Stimulated activated CD8-positive, alpha-beta memory T cell treated with anti-CD3 and anti-CD28 coated beads, Interleukin-4, amount 100 ng/mL, for 48 hours (primary cell): ENCODE measurements at regions not wholly inside any gene's neighbourhood (a gene's known extent, or its start where the extent isn't known, plus 50 kb on each side); places are given as distances from the start of the nearest gene placed in this dataset.

ENCODE experiments used
- DNase-seq: peaks from one replicate; pipeline ENCODE4 v3.0.0-alpha.2; 2020

DNA sequence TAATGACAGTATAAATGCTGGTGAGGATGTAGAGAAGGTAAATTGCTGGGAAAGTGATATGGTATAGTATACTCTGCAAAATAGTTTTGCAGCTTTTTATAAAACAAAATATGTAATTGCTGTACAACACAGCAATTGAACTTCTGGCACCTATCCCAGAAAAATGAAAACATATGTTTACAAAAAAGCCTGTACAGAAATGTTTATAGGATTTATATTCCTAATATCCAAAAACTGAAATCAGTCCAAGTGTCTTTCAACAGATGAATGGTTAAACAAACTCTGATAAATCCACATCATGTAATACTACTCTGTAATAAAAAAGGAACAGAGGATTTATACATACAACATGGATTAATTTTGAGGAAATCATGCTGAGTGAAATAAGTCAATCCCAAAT, 198.4 kb upstream of the ACTRT1 start:
- DNase-seq, result no peak

DNA sequence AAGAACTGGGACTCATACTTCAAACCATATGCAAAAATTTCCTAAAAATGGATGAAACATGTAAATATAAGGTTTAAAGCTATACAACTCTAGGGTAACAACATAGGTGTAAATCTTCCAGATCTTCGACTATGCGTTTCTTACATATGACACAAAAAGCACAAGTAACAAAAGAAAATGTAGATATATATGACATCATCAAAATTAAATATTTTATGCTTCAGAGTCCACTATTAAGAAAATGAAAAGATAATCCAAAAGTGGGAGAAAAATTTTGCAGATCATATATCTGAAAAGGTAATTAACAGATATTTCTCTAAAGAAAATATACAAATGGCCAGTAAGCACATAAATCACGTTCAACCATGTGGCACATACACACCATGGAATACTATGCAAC, 164.2 kb upstream of the ACTRT1 start:
- no peak for DNase-seq

DNA sequence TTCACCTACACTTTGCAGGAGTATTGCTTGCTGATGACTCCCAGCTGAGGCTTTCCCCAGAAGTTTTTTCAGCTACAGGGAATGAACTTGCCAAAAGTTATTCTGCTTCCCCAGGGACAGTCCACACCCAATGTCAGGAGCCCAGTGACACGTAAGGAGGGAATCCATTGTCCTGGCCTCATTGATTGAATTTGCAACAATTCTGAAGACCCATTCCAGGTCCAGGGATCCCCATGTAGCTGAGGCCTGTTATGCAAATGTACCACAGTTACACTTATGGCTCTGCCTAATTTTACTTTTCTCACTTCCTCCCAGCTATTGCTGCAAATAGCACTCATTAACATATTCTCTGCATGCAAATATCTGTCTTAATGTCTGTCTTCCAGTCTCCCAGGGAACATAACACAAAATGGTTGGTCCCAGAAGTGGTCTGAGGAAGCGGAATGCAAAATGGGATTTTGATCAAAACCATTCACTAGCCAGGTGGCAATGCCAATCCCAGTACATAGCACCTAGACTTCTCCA, 113.7 kb upstream of the ACTRT1 start:
- no peak for DNase-seq

DNA sequence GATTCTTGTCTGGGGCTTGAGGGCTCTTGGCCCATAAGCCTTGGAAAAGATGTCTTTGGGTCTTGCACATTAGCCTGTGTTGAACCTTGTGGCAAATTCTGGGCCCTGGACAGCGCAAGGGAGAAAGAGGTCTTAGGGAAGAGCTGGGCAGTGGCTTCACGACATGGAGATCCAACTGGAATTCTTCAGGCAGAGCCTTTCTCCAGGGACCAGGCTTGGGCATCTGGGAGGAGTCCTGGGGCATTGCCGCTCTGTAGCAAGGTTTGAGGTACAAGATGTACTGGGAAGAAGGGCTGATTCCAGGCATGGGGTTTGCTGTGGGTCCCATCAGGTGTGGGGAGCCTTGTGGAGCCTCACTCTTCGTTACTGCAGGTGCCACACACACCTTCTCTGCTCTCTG, 104.0 kb upstream of the ACTRT1 start:
- DNase-seq, result no peak

DNA sequence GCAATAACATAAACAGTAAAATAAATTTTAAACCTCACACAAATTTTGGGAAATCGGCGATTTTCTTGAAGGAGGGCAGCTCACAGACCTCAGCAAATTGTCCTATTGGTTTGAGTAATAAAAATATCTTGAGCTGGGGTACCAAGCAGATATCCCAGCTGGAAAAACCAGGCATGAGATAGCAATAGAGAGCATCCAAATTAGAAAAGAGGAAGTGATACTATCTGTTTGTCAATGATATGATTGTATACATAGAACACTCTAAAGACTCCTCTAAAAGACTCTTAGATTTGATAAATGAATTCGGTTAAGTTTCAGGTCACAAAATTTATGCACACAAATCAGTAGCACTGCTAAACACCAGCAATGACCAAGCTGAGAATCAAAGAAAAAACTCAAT, 90.5 kb upstream of the ACTRT1 start:
- DNase-seq, result no peak

DNA sequence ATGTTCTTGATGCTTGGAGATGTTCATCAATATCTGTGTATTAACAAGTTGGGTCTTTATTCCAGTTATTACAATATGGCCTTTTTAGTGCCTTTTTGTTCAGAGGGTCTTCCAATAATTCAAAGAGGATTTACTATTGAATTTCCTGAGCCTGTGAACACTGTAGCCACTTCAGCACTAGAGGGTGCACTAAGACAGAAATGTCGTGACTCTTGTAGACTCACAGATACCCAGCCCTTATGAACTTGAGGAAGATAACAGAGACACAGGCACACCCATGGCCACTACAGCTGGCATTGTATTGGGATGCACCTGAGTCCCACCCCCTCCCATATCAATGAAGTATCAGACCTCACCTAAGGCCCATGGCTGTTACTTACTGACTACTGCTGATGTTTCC, 54.4 kb upstream of the ACTRT1 start:
- DNase-seq, result no peak

DNA sequence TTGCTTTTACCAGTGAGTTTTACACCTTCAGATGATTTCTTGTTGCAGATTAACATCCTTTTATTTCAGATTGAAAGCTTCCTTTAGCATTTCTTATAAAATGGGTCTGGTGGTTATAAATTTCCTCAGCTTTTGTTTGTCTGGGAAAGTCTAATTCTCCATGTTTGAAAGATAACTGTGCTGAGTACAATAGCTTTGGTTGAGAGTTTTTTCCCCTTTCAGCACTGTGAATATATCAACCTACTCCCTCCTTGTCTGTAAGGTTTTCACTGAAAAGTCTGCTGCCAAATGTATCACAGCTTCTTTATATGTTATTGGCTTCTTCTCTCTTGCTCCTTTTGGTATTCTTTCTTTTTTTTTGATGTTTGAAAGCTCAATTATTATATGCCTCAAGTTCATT, 53.5 kb upstream of the ACTRT1 start:
- DNase-seq, result no peak
